ENCODE measurements at regions not wholly inside any gene's neighbourhood (a gene's known extent, or its start where the extent isn't known, plus 50 kb on each side); places are given as distances from the start of the nearest gene placed in this dataset.

- no peak overlapping the region for H3K4me2 ChIP-seq (ENCODE audit: insufficient read depth in 1 of 2, low read depth in 2 of 2, low read length in 2 of 2)
- H2AFZ ChIP-seq (ENCODE audit: low read length): no peak overlapping the region
- peaks cover 3 to 8% of the 10 kb centered on the region in 2 experiments for H4K20me1 ChIP-seq (replicated peaks in 1 of 2; ENCODE audit: control insufficient read depth in 1 of 2, insufficient read depth in 2 of 2, low read length in 2 of 2)
- H3K14ac ChIP-seq (ENCODE audit: insufficient read length): no peak overlapping the region
- H2BK120ac ChIP-seq (replicated peaks; ENCODE audit: low read depth, low read length): no peak overlapping the region
- ChIA-PET CTCF (ENCODE audit: partially characterized antibody) (interaction anchor here (1.0 kb wide), 1 partner anchor 12 kb away, joined by 4 read pairs; no protein-coding TSS in a partner anchor), POLR2A (ENCODE audit: partially characterized antibody) (no interaction called here)
- no peak overlapping the region for H3K4ac ChIP-seq (replicated peaks; ENCODE audit: insufficient read length, low read depth, low read length)
- no peak overlapping the region for H3K18ac ChIP-seq (ENCODE audit: extremely low read depth, low read length)
- H4K5ac ChIP-seq (ENCODE audit: insufficient read length, low read depth, low read length): no peak overlapping the region
- no peak overlapping the region for H4K8ac ChIP-seq (ENCODE audit: extremely low read depth, insufficient read depth, low read length)
- H3K9me3 ChIP-seq (ENCODE audit: insufficient read depth in 2 of 2, low read depth in 1 of 2, low read length in 1 of 2): no peaks in the 10 kb centered on the region
- no peak overlapping the region for H3K56ac ChIP-seq (replicated peaks; ENCODE audit: insufficient read length, low read depth, low read length)
- H3K79me1 ChIP-seq (ENCODE audit: low read depth, low read length): no peaks in the 10 kb centered on the region
- no peak overlapping the region for H2BK12ac ChIP-seq (ENCODE audit: low read depth, low read length)
- H3K36me3 ChIP-seq (ENCODE audit: control insufficient read depth in 2 of 4, insufficient read depth in 4 of 4, low read length in 3 of 4): peaks cover 0 to 20% (median 12%) of the 10 kb centered on the region in 4 experiments; a peak in 6 of 8 replicates
- H3K23ac ChIP-seq (ENCODE audit: insufficient read length): no peak overlapping the region
- no peaks in the 10 kb centered on the region; a peak in 1 of 7 replicates for H3K27me3 ChIP-seq (replicated peaks in 1 of 4; ENCODE audit: control insufficient read depth in 3 of 4, extremely low read depth in 1 of 4, insufficient read depth in 3 of 4, low read length in 3 of 4)
- H3K79me2 ChIP-seq (ENCODE audit: control insufficient read depth in 1 of 2, insufficient read depth in 2 of 2, low read length in 2 of 2): no peaks in the 10 kb centered on the region
- H4K91ac ChIP-seq (replicated peaks; ENCODE audit: insufficient read length, low read length): no peak overlapping the region
- FAIRE-seq (no peak), DNase-seq (ENCODE audit: low read depth in 1 of 2, low spot score in 2 of 2) (no peak)
- H2BK20ac ChIP-seq (ENCODE audit: low read length): no peak overlapping the region
- H3K4me3 ChIP-seq (ENCODE audit: extremely low read depth in 1 of 4, insufficient read depth in 2 of 4, low read depth in 3 of 4, low read length in 4 of 4): no peak overlapping the region
- no peak overlapping the region for H2AK5ac ChIP-seq (ENCODE audit: low read depth, low read length)
- H3K4me1 ChIP-seq (replicated peaks in 1 of 4; ENCODE audit: control insufficient read depth in 3 of 4, insufficient read depth in 4 of 4, low read length in 3 of 4): no peaks in the 10 kb centered on the region
- H2BK5ac ChIP-seq (ENCODE audit: low read depth, low read length): no peak overlapping the region
- H3K9ac ChIP-seq (replicated peaks in 1 of 4; ENCODE audit: extremely low read depth in 1 of 4, low read depth in 3 of 4, low read length in 3 of 4): no peak overlapping the region
- no peak overlapping the region for H2BK15ac ChIP-seq (ENCODE audit: low read length)
- no peaks in the 10 kb centered on the region for H3K23me2 ChIP-seq (ENCODE audit: low read depth, low read length)
- 88% methylated on average over 11 of the region's 11 CpGs; no CpG with 5 or more reads in 1 of the 2 experiments for WGBS, 2 experiments (ENCODE audit: extremely low coverage in 1 of 2, insufficient coverage in 1 of 2, insufficient read length in 1 of 2, insufficient replicate concordance in 2 of 2, low coverage in 1 of 2, low lambda C conversion rate in 2 of 2, missing lambda C conversion rate in 1 of 2)
- H3K27ac ChIP-seq (ENCODE audit: low read depth, low read length): no peak overlapping the region
Observed at GRCh38 chr11:71091506-71092265, 160.7 kb downstream of the SHANK2 start.

Data from H1 (cell line).